ENCODE measurements at regions not wholly inside any gene's neighbourhood (a gene's known extent, or its start where the extent isn't known, plus 50 kb on each side); places are given as distances from the start of the nearest gene placed in this dataset.

- TF ChIP-seq, protein P1, sequence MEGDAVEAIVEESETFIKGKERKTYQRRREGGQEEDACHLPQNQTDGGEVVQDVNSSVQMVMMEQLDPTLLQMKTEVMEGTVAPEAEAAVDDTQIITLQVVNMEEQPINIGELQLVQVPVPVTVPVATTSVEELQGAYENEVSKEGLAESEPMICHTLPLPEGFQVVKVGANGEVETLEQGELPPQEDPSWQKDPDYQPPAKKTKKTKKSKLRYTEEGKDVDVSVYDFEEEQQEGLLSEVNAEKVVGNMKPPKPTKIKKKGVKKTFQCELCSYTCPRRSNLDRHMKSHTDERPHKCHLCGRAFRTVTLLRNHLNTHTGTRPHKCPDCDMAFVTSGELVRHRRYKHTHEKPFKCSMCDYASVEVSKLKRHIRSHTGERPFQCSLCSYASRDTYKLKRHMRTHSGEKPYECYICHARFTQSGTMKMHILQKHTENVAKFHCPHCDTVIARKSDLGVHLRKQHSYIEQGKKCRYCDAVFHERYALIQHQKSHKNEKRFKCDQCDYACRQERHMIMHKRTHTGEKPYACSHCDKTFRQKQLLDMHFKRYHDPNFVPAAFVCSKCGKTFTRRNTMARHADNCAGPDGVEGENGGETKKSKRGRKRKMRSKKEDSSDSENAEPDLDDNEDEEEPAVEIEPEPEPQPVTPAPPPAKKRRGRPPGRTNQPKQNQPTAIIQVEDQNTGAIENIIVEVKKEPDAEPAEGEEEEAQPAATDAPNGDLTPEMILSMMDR (conservative IDR thresholded peaks at IDR 0.05; ENCODE audit: low read length): no peak
- TF ChIP-seq EZH2phosphoT487 (IDR thresholded peaks at IDR 0.05; ENCODE audit: borderline replicate concordance, low read depth, low read length): no peak
These were observed 289.3 kb upstream of the ZMIZ1 start for GRCh38 chr10:78779339-78779955.

All from OCI-LY7 (cell line).